Gastroesophageal sphincter (tissue), 4 donors: ENCODE measurements at regions not wholly inside any gene's neighbourhood (a gene's known extent, or its start where the extent isn't known, plus 50 kb on each side); places are given as distances from the start of the nearest gene placed in this dataset.

Experiments
- ATAC-seq: fragments of 150-250 bp; one replicate; pipeline ENCODE4 v1.9.1; 2016; ENCODE audit warnings: mild to moderate bottlenecking, moderate library complexity
- H3K27ac ChIP-seq, 4 donors: fragments of 200-600 bp; sonication (generic) in 3 of 4; 1 replicate in 3 of 4; 2 replicates in 1 of 4; pipeline ENCODE4 v1.5.1; 2016 to 2019
- H3K27me3 ChIP-seq: fragments of 200-600 bp; sonication (generic); one replicate; pipeline ENCODE4 v1.5.1; 2019
- H3K36me3 ChIP-seq, 2 donors: fragments of 200-600 bp; sonication (generic); one replicate each; pipeline ENCODE4 v1.5.1; 2019; ENCODE audit warnings: control low read depth in 1 of 2
- H3K4me1 ChIP-seq, 3 donors: fragments of 200-600 bp; sonication (generic); 1 replicate in 2 of 3; 2 replicates in 1 of 3; pipeline ENCODE4 v1.5.1; 2016 to 2019; ENCODE audit warnings: control low read depth in 2 of 3
- H3K4me3 ChIP-seq, 2 donors: fragments of 200-600 bp; sonication (generic); one replicate each; pipeline ENCODE4 v1.5.1; 2019; ENCODE audit warnings: mild to moderate bottlenecking in 1 of 2, moderate library complexity in 1 of 2
- H3K9me3 ChIP-seq, 3 donors: fragments of 200-600 bp; sonication (generic); one replicate each; pipeline ENCODE4 v1.5.1; 2017 to 2019; ENCODE audit warnings: control low read depth in 2 of 3
- CTCF ChIP-seq, 4 experiments: fragments of 200-600 bp in 2 of 4; fragments of 450-650 bp in 2 of 4; sonication (generic) in 1 of 4; IDR thresholded peaks; one replicate each; pipeline ENCODE4 v1.5.1; 2017 to 2019; ENCODE audit warnings: antibody characterized with exemption in 4 of 4, mild to moderate bottlenecking in 2 of 4, moderate library complexity in 2 of 4
- EP300 ChIP-seq: sonication (generic); formaldehyde crosslinking; IDR thresholded peaks from one replicate; pipeline ENCODE4 v1.6.1; 2017; ENCODE audit warnings: antibody characterized with exemption, mild to moderate bottlenecking
- POLR2A ChIP-seq, 2 donors: fragments of 450-650 bp; IDR thresholded peaks; one replicate each; pipeline ENCODE4 v1.6.1; 2017; ENCODE audit warnings: antibody characterized with exemption in 2 of 2, mild to moderate bottlenecking in 2 of 2, moderate library complexity in 1 of 2
- POLR2AphosphoS5 ChIP-seq: sonication (generic); formaldehyde crosslinking; IDR thresholded peaks from one replicate; pipeline ENCODE4 v1.6.1; 2017; ENCODE audit warnings: antibody characterized with exemption
- WGBS, 2 donors: methylation state at CpG; one replicate each; pipeline ENCODE4 v1.1.5; 2018; ENCODE audit warnings: low coverage in 1 of 2; 5-methylcytosine and 5-hydroxymethylcytosine counted together

- ATAC-seq, result no peak
- Histone ChIP-seq H3K27ac (no peak overlapping the region), H3K4me1 (no peaks in the 10 kb centered on the region), H3K4me3 (no peak overlapping the region), H3K36me3 (no peaks in the 10 kb centered on the region), H3K27me3 (no peaks in the 10 kb centered on the region), H3K9me3 (no peaks in the 10 kb centered on the region)
- TF ChIP-seq POLR2A (IDR thresholded peaks at IDR 0.05), result no peak
- no peak for TF ChIP-seq POLR2AphosphoS5
- TF ChIP-seq CTCF (IDR thresholded peaks at IDR 0.05), result no peak
- TF ChIP-seq EP300, result no peak
- WGBS, 2 donors, result 84 to 85% methylated on average over 5 of the region's 5 CpGs
Observed at GRCh38 chr10:10338339-10338738, 679.3 kb upstream of the CELF2 start.

- no peak for ATAC-seq
- Histone ChIP-seq H3K36me3 (no peaks in the 10 kb centered on the region), H3K27ac (no peak overlapping the region), H3K4me3 (no peak overlapping the region), H3K4me1 (peaks cover 0 to 8% (median 0%) of the 10 kb centered on the region in 3 donors), H3K9me3 (no peaks in the 10 kb centered on the region), H3K27me3 (no peaks in the 10 kb centered on the region)
- TF ChIP-seq EP300, result no peak
- no peak for TF ChIP-seq POLR2A (IDR thresholded peaks at IDR 0.05)
- no peak for TF ChIP-seq CTCF (IDR thresholded peaks at IDR 0.05)
- no peak for TF ChIP-seq POLR2AphosphoS5
- WGBS, 2 donors, result 39 to 58% methylated on average over 6 to 8 of the region's 8 CpGs
Observed at GRCh38 chr10:10346390-10347150, 671.1 kb upstream of the CELF2 start.

- H3K27ac ChIP-seq, result no peak overlapping the region
- no peak for TF ChIP-seq CTCF (IDR thresholded peaks at IDR 0.05)
- no peak for TF ChIP-seq EP300
- TF ChIP-seq POLR2A (IDR thresholded peaks at IDR 0.05), result no peak
- no peak for ATAC-seq
- H3K4me3 ChIP-seq, result no peak overlapping the region
- no peaks in the 10 kb centered on the region for H3K9me3 ChIP-seq
- WGBS, 2 donors, result 86 to 92% methylated on average over 2 of the region's 2 CpGs
- no peaks in the 10 kb centered on the region for H3K36me3 ChIP-seq
- peaks cover 0 to 8% (median 0%) of the 10 kb centered on the region in 3 donors for H3K4me1 ChIP-seq
- no peaks in the 10 kb centered on the region for H3K27me3 ChIP-seq
Observed at GRCh38 chr10:10350050-10350449, 667.6 kb upstream of the CELF2 start.

- H3K36me3 ChIP-seq, result no peaks in the 10 kb centered on the region
- peaks cover 0 to 6% (median 0%) of the 10 kb centered on the region in 3 donors for H3K4me1 ChIP-seq
- ATAC-seq, result no peak
- H3K27ac ChIP-seq, result no peak overlapping the region
- H3K27me3 ChIP-seq, result no peaks in the 10 kb centered on the region
- 84 to 88% methylated on average over 2 of the region's 2 CpGs for WGBS, 2 donors
- TF ChIP-seq POLR2A (IDR thresholded peaks at IDR 0.05) (no peak), EP300 (no peak), CTCF (IDR thresholded peaks at IDR 0.05) (no peak), POLR2AphosphoS5 (no peak)
- H3K9me3 ChIP-seq, result no peaks in the 10 kb centered on the region
- H3K4me3 ChIP-seq, result no peak overlapping the region
Observed at GRCh38 chr10:10351451-10351850, 666.2 kb upstream of the CELF2 start.

- Histone ChIP-seq H3K36me3 (no peaks in the 10 kb centered on the region), H3K9me3 (no peaks in the 10 kb centered on the region), H3K4me3 (no peak overlapping the region), H3K4me1 (no peaks in the 10 kb centered on the region), H3K27ac (no peak overlapping the region), H3K27me3 (no peaks in the 10 kb centered on the region)
- TF ChIP-seq EP300 (no peak), POLR2AphosphoS5 (no peak), CTCF (IDR thresholded peaks at IDR 0.05) (no peak), POLR2A (IDR thresholded peaks at IDR 0.05) (no peak)
- no peak for ATAC-seq
- WGBS, 2 donors, result 90 to 92% methylated on average over 6 to 7 of the region's 8 CpGs
Observed at GRCh38 chr10:10353326-10353868, 664.3 kb upstream of the CELF2 start.
